MM.1S (cell line): ENCODE measurements at regions not wholly inside any gene's neighbourhood (a gene's known extent, or its start where the extent isn't known, plus 50 kb on each side); places are given as distances from the start of the nearest gene placed in this dataset.

Experiments used
- EZH2 ChIP-seq: fragments of 300-600 bp; sonication (generic); optimal IDR thresholded peaks from 2 replicates; pipeline ENCODE3; 2017; ENCODE audit warnings: low read depth, mild to moderate bottlenecking, antibody characterized with exemption, low read length, mixed read lengths
- TF ChIP-seq, protein P1 (sequence below): fragments of 300-600 bp; sonication (generic); IDR thresholded peaks from 2 replicates; pipeline ENCODE4 v1.5.1; 2016; ENCODE audit warnings: antibody characterized with exemption, low read length, mixed read lengths

GRCh38 chr6:170227996-170228945 lies 62.6 kb downstream of the DLL1 start:
- TF ChIP-seq, protein P1, sequence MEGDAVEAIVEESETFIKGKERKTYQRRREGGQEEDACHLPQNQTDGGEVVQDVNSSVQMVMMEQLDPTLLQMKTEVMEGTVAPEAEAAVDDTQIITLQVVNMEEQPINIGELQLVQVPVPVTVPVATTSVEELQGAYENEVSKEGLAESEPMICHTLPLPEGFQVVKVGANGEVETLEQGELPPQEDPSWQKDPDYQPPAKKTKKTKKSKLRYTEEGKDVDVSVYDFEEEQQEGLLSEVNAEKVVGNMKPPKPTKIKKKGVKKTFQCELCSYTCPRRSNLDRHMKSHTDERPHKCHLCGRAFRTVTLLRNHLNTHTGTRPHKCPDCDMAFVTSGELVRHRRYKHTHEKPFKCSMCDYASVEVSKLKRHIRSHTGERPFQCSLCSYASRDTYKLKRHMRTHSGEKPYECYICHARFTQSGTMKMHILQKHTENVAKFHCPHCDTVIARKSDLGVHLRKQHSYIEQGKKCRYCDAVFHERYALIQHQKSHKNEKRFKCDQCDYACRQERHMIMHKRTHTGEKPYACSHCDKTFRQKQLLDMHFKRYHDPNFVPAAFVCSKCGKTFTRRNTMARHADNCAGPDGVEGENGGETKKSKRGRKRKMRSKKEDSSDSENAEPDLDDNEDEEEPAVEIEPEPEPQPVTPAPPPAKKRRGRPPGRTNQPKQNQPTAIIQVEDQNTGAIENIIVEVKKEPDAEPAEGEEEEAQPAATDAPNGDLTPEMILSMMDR, result no peak
- TF ChIP-seq EZH2, result no peak
